ENCODE measurements at regions not wholly inside any gene's neighbourhood (a gene's known extent, or its start where the extent isn't known, plus 50 kb on each side); places are given as distances from the start of the nearest gene placed in this dataset.

- no peak overlapping the region for H3K4me2 ChIP-seq (ENCODE audit: insufficient read depth, low read length)
- FAIRE-seq (no peak), ATAC-seq (no peak), DNase-seq (ENCODE audit: extremely low read depth in 1 of 4, low spot score in 3 of 4) (no peak)
- H3K9me1 ChIP-seq (ENCODE audit: control insufficient read depth, insufficient read depth, low read length): no peaks in the 10 kb centered on the region
- no peaks in the 10 kb centered on the region for H3K79me2 ChIP-seq (ENCODE audit: control insufficient read depth, insufficient read depth, low read length)
- no peak overlapping the region for H2AFZ ChIP-seq (ENCODE audit: low read depth, low read length)
- H3K36me3 ChIP-seq (ENCODE audit: control insufficient read depth, insufficient read depth, low read length): no peaks in the 10 kb centered on the region
- POLR2A ChIA-PET: no interaction called here
- H3K9me3 ChIP-seq (replicated peaks; ENCODE audit: control insufficient read depth, insufficient read depth, low read depth, low read length): no peaks in the 10 kb centered on the region
- no TSS peak for BruUV-seq (replicated peaks)
- TF ChIP-seq ZNF699 (CRISPR knock-in tag; IDR thresholded peaks at IDR 0.05; ENCODE audit: insufficient replicate concordance) (no peak), CREM (IDR thresholded peaks at IDR 0.05; ENCODE audit: low read depth) (no peak), HDAC2 (IDR thresholded peaks at IDR 0.05) (no peak), RBM25 (IDR thresholded peaks at IDR 0.05; ENCODE audit: low read depth, low read length, severe bottlenecking) (no peak), ZNF609 (CRISPR knock-in tag; IDR thresholded peaks at IDR 0.05; ENCODE audit: borderline replicate concordance) (no peak), XRCC5 (IDR thresholded peaks at IDR 0.05; ENCODE audit: low read depth, low read length) (no peak), ZNF695 (CRISPR knock-in tag; IDR thresholded peaks at IDR 0.05) (no peak), NFIC (IDR thresholded peaks at IDR 0.05) (no peak), ZNF696 (CRISPR knock-in tag; conservative IDR thresholded peaks at IDR 0.05) (no peak), ARID2 (IDR thresholded peaks at IDR 0.05) (no peak)
- no peak overlapping the region for H3K4me3 ChIP-seq
- no peak overlapping the region for H3K9ac ChIP-seq (ENCODE audit: insufficient read depth in 1 of 2, low read depth in 2 of 2, low read length in 2 of 2)
- H3K4me1 ChIP-seq (replicated peaks in 1 of 2; ENCODE audit: control insufficient read depth in 2 of 2, insufficient read depth in 2 of 2, low read length in 2 of 2): no peaks in the 10 kb centered on the region
- 2% methylated on average over 5 of the region's 5 CpGs for WGBS (ENCODE audit: insufficient coverage, low coverage, missing lambda C conversion rate)
- intact Hi-C loops (cut with micrococcal nuclease) (no loop called here), in situ Hi-C loops (cut with MboI) (no loop called here)
- no peaks in the 10 kb centered on the region for H4K20me1 ChIP-seq (replicated peaks; ENCODE audit: control insufficient read depth, insufficient read depth, low read length)
- no peaks in the 10 kb centered on the region for H3K27me3 ChIP-seq (ENCODE audit: control insufficient read depth in 2 of 2, insufficient read depth in 2 of 2, low read length in 2 of 2)
- CTCF ChIA-PET (ENCODE audit: low intra/inter-chr PET ratio): no interaction called here
- H3K27ac ChIP-seq (ENCODE audit: extremely low read depth, low read depth, low read length): no peak overlapping the region
Observed at GRCh38 chr3:76685858-76686257, 354.0 kb upstream of the ROBO2 start.

Data from K562 (cell line).